Loucy (cell line): ENCODE measurements at regions not wholly inside any gene's neighbourhood (a gene's known extent, or its start where the extent isn't known, plus 50 kb on each side); places are given as distances from the start of the nearest gene placed in this dataset.

Experiments
- EZH2phosphoT487 ChIP-seq: fragments of 200-600 bp; IDR thresholded peaks from 2 replicates; pipeline ENCODE4 v1.6.1; 2018; ENCODE audit warnings: antibody characterized with exemption, mild to moderate bottlenecking, moderate library complexity, borderline replicate concordance
- TF ChIP-seq, protein P1 (sequence below): fragments of 200-600 bp; sonication (generic); conservative IDR thresholded peaks from 2 replicates; pipeline ENCODE4 v1.5.1; 2014; ENCODE audit warnings: mild to moderate bottlenecking, antibody characterized with exemption, low read length

DNA sequence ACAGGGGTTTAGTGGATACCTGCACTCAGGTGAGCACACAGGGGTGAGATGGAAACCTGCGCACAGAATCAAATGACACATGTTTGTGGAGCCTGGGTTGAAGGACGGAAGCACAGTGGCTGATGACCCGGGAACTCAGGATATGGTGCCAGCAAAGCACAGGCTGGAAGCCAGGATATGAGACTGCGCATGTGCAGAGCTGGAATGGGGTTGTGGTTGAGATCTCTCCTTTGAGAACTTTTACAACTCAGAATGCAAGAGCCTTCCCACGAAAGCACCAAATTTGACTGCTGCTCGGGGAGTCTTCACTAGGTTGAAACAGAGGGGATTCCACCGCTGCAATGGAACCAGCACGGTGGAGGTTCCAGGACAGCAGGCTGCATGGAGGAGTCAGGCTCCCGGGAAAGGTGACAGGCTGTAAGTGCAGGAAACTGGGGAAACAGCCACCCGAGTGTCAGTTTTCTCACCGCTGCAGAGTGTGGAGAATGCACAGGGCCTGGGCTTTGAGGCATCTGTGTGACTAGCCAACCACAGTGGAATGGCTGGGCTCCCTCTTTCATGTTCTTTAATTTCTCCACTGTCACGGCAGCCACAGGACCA, 133.4 kb upstream of the TCERG1L start:
- TF ChIP-seq, protein P1, sequence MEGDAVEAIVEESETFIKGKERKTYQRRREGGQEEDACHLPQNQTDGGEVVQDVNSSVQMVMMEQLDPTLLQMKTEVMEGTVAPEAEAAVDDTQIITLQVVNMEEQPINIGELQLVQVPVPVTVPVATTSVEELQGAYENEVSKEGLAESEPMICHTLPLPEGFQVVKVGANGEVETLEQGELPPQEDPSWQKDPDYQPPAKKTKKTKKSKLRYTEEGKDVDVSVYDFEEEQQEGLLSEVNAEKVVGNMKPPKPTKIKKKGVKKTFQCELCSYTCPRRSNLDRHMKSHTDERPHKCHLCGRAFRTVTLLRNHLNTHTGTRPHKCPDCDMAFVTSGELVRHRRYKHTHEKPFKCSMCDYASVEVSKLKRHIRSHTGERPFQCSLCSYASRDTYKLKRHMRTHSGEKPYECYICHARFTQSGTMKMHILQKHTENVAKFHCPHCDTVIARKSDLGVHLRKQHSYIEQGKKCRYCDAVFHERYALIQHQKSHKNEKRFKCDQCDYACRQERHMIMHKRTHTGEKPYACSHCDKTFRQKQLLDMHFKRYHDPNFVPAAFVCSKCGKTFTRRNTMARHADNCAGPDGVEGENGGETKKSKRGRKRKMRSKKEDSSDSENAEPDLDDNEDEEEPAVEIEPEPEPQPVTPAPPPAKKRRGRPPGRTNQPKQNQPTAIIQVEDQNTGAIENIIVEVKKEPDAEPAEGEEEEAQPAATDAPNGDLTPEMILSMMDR = no peak
- TF ChIP-seq EZH2phosphoT487 = no peak
